ENCODE measurements at regions not wholly inside any gene's neighbourhood (a gene's known extent, or its start where the extent isn't known, plus 50 kb on each side); places are given as distances from the start of the nearest gene placed in this dataset.

DNA sequence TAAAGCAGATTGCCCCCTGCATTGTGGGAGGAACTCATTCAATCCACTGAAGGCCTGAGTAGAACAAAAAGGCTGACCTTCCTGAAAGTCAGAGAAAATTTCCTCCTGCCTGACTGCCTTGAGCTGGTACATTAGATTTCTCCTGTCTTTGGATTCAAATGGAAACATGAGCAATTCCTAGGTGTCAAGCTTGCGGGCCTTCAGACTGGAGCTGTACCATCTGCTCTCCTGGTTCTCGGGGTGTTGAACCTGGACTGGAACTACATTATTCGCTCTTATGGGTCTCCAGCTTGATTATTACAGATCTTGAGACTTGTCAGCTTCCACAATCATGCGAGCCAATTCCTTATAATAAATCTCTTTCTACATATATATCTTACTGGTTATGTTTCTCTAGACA lies 173.6 kb upstream of the STEAP4 start:
- no peak overlapping the region for H3K4me3 Mint-ChIP-seq
- no peaks in the 10 kb centered on the region for H3K4me1 Mint-ChIP-seq (ENCODE audit: low read depth)
- DNase-seq (ENCODE audit: low spot score): no peak
- intact Hi-C loops (cut with micrococcal nuclease): no loop called here
- H3K27me3 Mint-ChIP-seq (ENCODE audit: insufficient read depth): no peaks in the 10 kb centered on the region
- H3K27ac Mint-ChIP-seq: no peak overlapping the region
- no peaks in the 10 kb centered on the region for H3K9me3 Mint-ChIP-seq
- H3K36me3 Mint-ChIP-seq (ENCODE audit: low read depth): no peaks in the 10 kb centered on the region

DNA sequence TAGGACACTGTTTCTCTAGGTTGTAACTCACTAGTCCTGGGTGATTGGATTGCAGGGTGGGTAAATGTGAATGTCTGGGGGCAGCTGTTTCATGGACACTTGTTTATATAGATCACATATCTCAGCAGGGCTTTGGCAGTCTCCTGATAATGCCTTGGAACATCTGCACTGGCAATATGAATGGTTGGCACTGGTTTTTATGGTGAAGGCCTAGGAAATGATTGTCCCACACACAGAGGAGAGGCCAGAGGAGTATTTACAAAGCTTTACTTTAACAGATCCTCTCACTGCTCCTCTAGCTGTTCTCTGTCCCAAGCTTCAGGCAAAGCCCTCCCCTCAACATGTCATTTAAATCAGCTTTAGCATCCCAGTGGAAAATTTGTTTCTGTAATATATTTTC lies 171.3 kb upstream of the STEAP4 start:
- Mint-ChIP-seq H3K4me3 (no peak overlapping the region), H3K27me3 (ENCODE audit: insufficient read depth) (no peaks in the 10 kb centered on the region), H3K36me3 (ENCODE audit: low read depth) (no peaks in the 10 kb centered on the region), H3K27ac (no peak overlapping the region), H3K9me3 (no peaks in the 10 kb centered on the region), H3K4me1 (ENCODE audit: low read depth) (no peaks in the 10 kb centered on the region)
- intact Hi-C loops (cut with micrococcal nuclease): no loop called here
- DNase-seq (ENCODE audit: low spot score): no peak

DNA sequence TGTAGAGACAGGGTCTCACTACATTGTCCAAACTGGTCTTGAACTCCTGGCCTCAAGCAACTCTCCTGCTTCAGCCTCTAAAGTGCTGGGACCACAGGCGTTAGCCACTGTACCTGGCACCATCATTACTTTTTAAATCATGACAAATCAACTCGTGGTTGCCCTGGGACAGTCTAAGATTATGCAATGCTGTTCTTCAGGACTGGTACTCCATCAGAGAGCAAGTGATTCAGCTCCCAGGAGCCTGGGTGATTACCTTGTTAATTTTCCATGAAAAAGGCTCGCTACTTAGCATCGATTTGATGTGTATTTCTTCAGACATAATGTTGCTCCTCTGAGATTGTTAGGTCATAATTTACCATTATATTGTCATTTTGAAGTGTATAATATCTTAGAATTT lies 158.9 kb upstream of the STEAP4 start:
- Mint-ChIP-seq H3K27ac (no peak overlapping the region), H3K4me3 (no peak overlapping the region), H3K36me3 (ENCODE audit: low read depth) (no peaks in the 10 kb centered on the region), H3K4me1 (ENCODE audit: low read depth) (no peaks in the 10 kb centered on the region), H3K9me3 (no peaks in the 10 kb centered on the region), H3K27me3 (ENCODE audit: insufficient read depth) (no peaks in the 10 kb centered on the region)
- DNase-seq (ENCODE audit: low spot score): no peak
- intact Hi-C loops (cut with micrococcal nuclease): no loop called here

DNA sequence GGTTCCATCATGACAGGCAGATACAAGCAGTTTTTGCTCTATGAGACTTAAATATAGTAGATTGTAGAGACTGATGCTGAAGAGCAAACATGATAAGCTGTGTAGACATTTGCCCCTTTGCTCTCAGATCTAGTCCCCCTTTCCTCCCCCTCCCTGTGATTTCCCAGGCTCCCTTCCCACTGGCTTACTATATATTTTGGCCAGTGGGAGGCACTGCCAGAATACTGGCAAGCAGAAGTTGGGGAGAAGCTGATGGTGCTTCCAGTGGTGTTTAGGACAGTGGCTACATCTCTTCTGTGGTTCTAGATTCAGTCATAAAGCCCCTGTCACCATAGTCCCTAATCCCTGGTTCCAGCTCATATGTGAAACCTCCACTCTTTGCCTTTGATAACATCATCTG lies 156.1 kb upstream of the STEAP4 start:
- no peak overlapping the region for H3K4me3 Mint-ChIP-seq
- no peaks in the 10 kb centered on the region for H3K36me3 Mint-ChIP-seq (ENCODE audit: low read depth)
- H3K4me1 Mint-ChIP-seq (ENCODE audit: low read depth): no peaks in the 10 kb centered on the region
- no peak for DNase-seq (ENCODE audit: low spot score)
- H3K27me3 Mint-ChIP-seq (ENCODE audit: insufficient read depth): no peaks in the 10 kb centered on the region
- H3K9me3 Mint-ChIP-seq: no peaks in the 10 kb centered on the region
- no peak overlapping the region for H3K27ac Mint-ChIP-seq
- intact Hi-C loops (cut with micrococcal nuclease): no loop called here

DNA sequence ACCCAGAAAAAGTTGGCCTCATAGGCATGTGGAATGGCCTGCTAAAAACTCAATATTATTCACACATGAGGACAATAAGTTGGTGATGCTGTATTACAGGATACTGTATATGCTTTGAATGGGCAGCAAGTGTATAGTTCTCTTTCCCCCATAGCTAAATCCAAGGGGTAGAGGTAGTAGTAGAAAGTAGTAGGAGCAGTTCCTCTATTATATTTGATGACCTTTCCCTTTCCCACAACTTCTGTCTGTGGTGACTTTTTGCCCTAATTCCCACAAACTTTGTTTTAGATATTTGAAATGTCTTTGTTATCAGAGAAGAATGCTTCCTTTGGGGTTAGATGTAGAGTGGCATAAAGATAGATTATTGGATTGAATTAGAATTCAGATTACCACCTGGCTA lies 154.0 kb upstream of the STEAP4 start:
- H3K4me1 Mint-ChIP-seq (ENCODE audit: low read depth): no peaks in the 10 kb centered on the region
- DNase-seq (ENCODE audit: low spot score): no peak
- intact Hi-C loops (cut with micrococcal nuclease): no loop called here
- no peaks in the 10 kb centered on the region for H3K27me3 Mint-ChIP-seq (ENCODE audit: insufficient read depth)
- no peaks in the 10 kb centered on the region for H3K9me3 Mint-ChIP-seq
- no peak overlapping the region for H3K27ac Mint-ChIP-seq
- H3K36me3 Mint-ChIP-seq (ENCODE audit: low read depth): no peaks in the 10 kb centered on the region
- H3K4me3 Mint-ChIP-seq: no peak overlapping the region

DNA sequence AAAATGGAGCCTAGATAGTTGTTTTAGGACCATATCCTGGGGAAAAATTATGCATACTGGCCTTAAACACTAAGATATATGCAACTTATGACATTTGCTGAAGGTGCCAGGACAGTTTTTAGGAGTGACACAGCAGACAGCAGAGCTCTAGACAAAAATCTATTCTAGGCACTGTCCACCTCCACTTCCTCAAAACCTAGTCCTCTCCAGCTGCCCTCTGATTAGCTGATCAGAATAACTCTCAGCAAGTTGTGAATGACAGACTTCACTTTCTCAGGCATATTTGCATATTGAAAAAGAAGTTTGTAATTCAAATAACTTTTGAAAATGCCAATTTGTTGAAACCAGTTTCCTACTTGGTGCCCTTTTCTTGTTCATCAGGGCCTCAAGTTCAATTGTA lies 152.3 kb upstream of the STEAP4 start:
- no peak for DNase-seq (ENCODE audit: low spot score)
- Mint-ChIP-seq H3K36me3 (ENCODE audit: low read depth) (no peaks in the 10 kb centered on the region), H3K4me3 (no peak overlapping the region), H3K9me3 (no peaks in the 10 kb centered on the region), H3K27ac (no peak overlapping the region), H3K4me1 (ENCODE audit: low read depth) (no peaks in the 10 kb centered on the region), H3K27me3 (ENCODE audit: insufficient read depth) (no peaks in the 10 kb centered on the region)
- intact Hi-C loops (cut with micrococcal nuclease): no loop called here

DNA sequence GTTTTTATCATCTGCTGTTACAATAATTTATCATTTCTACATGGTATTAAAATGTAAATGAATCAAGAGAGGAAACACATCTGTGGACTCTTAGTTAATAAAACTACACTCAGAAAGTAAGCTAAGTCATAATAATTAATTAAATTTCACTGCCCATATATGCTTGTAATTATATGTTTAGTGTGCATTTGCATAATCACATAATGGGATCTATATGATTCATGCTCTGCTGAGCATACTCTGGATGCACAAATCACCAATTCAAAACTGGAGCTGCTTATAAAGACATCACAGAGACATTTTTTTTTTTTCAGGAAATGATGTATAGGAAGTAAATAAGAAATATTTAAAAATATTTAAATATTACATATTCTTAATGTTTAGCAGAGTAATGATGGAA lies 151.6 kb upstream of the STEAP4 start:
- Mint-ChIP-seq H3K27me3 (ENCODE audit: insufficient read depth) (no peaks in the 10 kb centered on the region), H3K27ac (no peak overlapping the region), H3K4me1 (ENCODE audit: low read depth) (no peaks in the 10 kb centered on the region), H3K9me3 (no peaks in the 10 kb centered on the region), H3K4me3 (no peak overlapping the region), H3K36me3 (ENCODE audit: low read depth) (no peaks in the 10 kb centered on the region)
- intact Hi-C loops (cut with micrococcal nuclease): no loop called here
- DNase-seq (ENCODE audit: low spot score): no peak

DNA sequence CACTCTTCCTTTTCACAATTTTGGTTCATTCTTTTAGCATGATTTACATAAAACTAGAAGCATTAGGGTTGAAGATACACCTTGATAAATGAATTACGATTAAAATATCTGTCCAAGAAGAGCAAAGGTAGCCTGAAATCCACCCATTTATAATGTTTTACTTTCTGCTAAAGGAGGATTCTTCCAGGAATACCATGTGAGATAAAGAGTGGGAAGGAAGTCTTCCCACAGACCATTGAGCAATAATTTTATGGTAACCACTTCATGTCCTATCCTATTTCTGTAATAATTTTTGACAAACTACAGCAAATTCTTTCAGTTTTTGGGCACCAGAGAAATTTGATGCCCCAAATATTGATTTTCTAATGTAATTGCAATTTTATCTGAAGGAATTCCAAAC lies 150.6 kb upstream of the STEAP4 start:
- H3K27ac Mint-ChIP-seq: no peak overlapping the region
- no peak for DNase-seq (ENCODE audit: low spot score)
- intact Hi-C loops (cut with micrococcal nuclease): no loop called here
- no peak overlapping the region for H3K4me3 Mint-ChIP-seq
- H3K27me3 Mint-ChIP-seq (ENCODE audit: insufficient read depth): no peaks in the 10 kb centered on the region
- no peaks in the 10 kb centered on the region for H3K4me1 Mint-ChIP-seq (ENCODE audit: low read depth)
- H3K9me3 Mint-ChIP-seq: no peaks in the 10 kb centered on the region
- no peaks in the 10 kb centered on the region for H3K36me3 Mint-ChIP-seq (ENCODE audit: low read depth)

DNA sequence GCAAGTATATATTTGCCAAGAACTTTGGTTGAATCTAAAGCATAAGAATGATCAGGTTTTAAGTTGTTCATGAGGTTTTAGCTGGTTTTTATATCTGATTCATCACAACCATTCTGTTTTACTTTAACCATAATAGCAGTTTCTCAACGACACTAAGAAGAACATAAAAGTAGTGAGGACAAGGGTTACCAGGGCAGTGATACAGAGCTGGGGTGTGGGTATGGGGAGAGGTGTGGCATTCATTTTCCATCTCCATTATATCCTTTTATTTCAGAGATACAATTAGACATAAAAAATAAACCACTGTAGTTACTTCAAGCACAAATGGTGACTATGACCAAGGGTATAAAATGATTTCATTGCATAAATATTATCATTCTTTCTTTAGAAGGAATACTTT lies 149.8 kb upstream of the STEAP4 start:
- no peaks in the 10 kb centered on the region for H3K36me3 Mint-ChIP-seq (ENCODE audit: low read depth)
- no peaks in the 10 kb centered on the region for H3K4me1 Mint-ChIP-seq (ENCODE audit: low read depth)
- no peak overlapping the region for H3K27ac Mint-ChIP-seq
- no peak overlapping the region for H3K4me3 Mint-ChIP-seq
- H3K9me3 Mint-ChIP-seq: no peaks in the 10 kb centered on the region
- no peak for DNase-seq (ENCODE audit: low spot score)
- no peaks in the 10 kb centered on the region for H3K27me3 Mint-ChIP-seq (ENCODE audit: insufficient read depth)
- intact Hi-C loops (cut with micrococcal nuclease): no loop called here

DNA sequence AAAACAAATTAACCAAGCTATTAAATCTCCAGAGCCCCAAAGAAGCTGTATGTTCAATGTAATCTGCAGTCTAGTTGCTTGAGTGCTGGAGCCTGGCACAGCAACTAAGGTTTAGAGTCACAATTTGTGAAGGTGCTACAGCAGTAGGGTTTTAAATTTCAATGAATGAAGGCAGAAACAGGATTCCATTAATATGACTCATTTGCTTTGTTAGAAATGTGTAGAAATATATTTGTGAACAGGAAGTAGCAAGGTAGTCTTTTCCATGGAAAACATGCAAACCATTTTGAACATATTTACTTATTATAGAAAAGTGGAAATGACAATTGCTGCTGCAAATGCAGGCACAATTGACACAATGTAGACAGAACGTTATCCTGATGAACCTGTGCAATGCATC lies 149.0 kb upstream of the STEAP4 start:
- Mint-ChIP-seq H3K9me3 (no peaks in the 10 kb centered on the region), H3K27me3 (ENCODE audit: insufficient read depth) (no peaks in the 10 kb centered on the region), H3K27ac (no peak overlapping the region), H3K36me3 (ENCODE audit: low read depth) (no peaks in the 10 kb centered on the region), H3K4me1 (ENCODE audit: low read depth) (no peaks in the 10 kb centered on the region), H3K4me3 (no peak overlapping the region)
- intact Hi-C loops (cut with micrococcal nuclease): no loop called here
- no peak for DNase-seq (ENCODE audit: low spot score)

DNA sequence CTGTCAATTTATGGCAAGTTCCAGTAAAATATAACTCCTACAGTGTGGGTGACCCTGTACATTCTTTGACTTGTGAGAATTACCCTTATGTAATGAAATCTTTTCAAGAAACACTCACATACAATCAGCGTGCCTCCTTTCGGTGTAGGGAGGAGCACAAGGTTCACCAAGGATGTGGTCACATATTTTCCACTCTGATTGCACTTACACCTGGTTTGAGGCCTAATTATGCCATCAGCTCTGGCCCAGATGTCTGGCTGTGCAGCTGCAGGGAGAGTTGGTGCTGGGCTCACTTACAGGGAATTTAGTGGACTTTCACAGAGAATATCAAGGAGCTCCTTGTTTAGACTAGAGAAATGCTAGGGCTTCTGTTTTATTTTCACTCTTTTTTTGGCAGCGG lies 146.0 kb upstream of the STEAP4 start:
- H3K27ac Mint-ChIP-seq: no peak overlapping the region
- intact Hi-C loops (cut with micrococcal nuclease): no loop called here
- DNase-seq (ENCODE audit: low spot score): no peak
- H3K4me3 Mint-ChIP-seq: no peak overlapping the region
- no peaks in the 10 kb centered on the region for H3K4me1 Mint-ChIP-seq (ENCODE audit: low read depth)
- no peaks in the 10 kb centered on the region for H3K9me3 Mint-ChIP-seq
- no peaks in the 10 kb centered on the region for H3K36me3 Mint-ChIP-seq (ENCODE audit: low read depth)
- H3K27me3 Mint-ChIP-seq (ENCODE audit: insufficient read depth): no peaks in the 10 kb centered on the region

DNA sequence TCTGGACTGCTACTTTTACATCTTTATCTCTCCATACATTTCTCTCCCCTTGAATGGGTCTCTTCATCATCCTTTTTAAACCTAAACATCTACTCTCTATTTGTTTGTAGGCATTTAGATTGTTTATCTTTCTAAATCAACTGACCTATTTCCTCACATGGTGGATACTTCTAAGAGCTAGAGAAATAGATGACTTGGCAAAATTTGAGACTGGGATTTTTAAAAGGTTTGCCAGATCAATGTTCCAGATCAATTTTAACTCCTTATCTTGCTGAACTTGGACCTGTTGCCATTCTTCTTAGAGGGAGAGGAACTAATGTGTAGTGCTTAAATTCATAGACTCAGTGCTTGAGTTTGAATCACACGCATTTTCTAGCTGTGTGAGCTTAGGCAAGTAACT lies 144.2 kb upstream of the STEAP4 start:
- H3K27me3 Mint-ChIP-seq (ENCODE audit: insufficient read depth): no peaks in the 10 kb centered on the region
- no peaks in the 10 kb centered on the region for H3K36me3 Mint-ChIP-seq (ENCODE audit: low read depth)
- intact Hi-C loops (cut with micrococcal nuclease): no loop called here
- DNase-seq (ENCODE audit: low spot score): no peak
- no peaks in the 10 kb centered on the region for H3K4me1 Mint-ChIP-seq (ENCODE audit: low read depth)
- H3K27ac Mint-ChIP-seq: no peak overlapping the region
- peaks cover 3% of the 10 kb centered on the region for H3K9me3 Mint-ChIP-seq
- no peak overlapping the region for H3K4me3 Mint-ChIP-seq

DNA sequence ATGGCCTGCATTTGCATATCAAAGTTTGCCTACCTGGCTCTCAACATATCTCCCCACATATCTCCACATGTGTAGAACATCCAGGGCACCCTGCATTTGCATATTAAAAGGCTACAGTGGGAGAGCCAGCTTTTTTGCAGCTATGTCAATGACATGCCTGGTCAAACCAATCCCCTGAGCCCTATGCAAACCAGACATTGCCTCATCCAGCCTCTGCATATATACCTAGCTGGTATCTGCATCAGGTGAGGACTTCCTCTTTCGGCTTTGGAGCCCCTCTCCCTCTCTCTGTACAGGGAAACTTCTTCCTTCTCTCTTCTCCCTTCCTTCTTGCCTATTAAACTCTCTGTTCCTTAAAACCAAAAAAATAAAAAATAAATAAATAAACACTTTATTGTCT lies 142.7 kb upstream of the STEAP4 start:
- H3K27ac Mint-ChIP-seq: no peak overlapping the region
- intact Hi-C loops (cut with micrococcal nuclease): no loop called here
- H3K4me1 Mint-ChIP-seq (ENCODE audit: low read depth): no peaks in the 10 kb centered on the region
- H3K4me3 Mint-ChIP-seq: no peak overlapping the region
- H3K36me3 Mint-ChIP-seq (ENCODE audit: low read depth): no peaks in the 10 kb centered on the region
- DNase-seq (ENCODE audit: low spot score): no peak
- no peaks in the 10 kb centered on the region for H3K27me3 Mint-ChIP-seq (ENCODE audit: insufficient read depth)
- peaks cover 3% of the 10 kb centered on the region for H3K9me3 Mint-ChIP-seq

DNA sequence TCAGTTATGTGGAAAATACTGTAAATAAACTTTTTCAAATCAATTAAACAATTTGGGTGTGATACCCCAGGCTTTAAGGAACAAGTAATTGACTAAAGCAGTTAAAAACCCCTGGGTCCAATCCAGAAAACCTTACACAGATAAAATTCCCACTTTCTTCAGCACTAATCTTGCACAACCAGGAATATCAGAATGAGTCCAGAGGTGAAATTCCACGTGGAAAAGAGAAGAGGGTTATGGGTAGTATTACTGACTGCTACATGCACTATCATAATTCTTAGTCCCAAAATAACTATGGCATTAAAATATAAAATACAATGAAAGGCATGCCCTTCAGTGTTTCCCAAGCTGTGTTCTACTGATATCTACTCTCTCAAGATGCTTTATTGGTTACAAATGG lies 135.7 kb upstream of the STEAP4 start:
- Mint-ChIP-seq H3K9me3 (peaks cover 3% of the 10 kb centered on the region), H3K4me1 (ENCODE audit: low read depth) (no peaks in the 10 kb centered on the region), H3K27ac (no peak overlapping the region), H3K36me3 (ENCODE audit: low read depth) (no peaks in the 10 kb centered on the region), H3K4me3 (no peak overlapping the region), H3K27me3 (ENCODE audit: insufficient read depth) (no peaks in the 10 kb centered on the region)
- DNase-seq (ENCODE audit: low spot score): no peak
- intact Hi-C loops (cut with micrococcal nuclease): no loop called here

All from activated T-helper 1 cell treated with anti-CD3 and anti-CD28 coated beads, Interleukin-12 subunit alpha, Interleukin-12 subunit beta, Interleukin-2, Interleukin-4 antibody, amounts not matched to agents 30 ng/mL and 10 ng/mL and 1 ng/mL, durations not matched to agents 14 hours and 24 hours and 36 hours (primary cell).